OCI-LY7 (cell line): ENCODE measurements at regions not wholly inside any gene's neighbourhood (a gene's known extent, or its start where the extent isn't known, plus 50 kb on each side); places are given as distances from the start of the nearest gene placed in this dataset.

Experiments used
- EZH2phosphoT487 ChIP-seq: fragments of 200-600 bp; sonication (generic); IDR thresholded peaks from 2 replicates; pipeline ENCODE4 v1.6.1; 2018; ENCODE audit warnings: low read depth, borderline replicate concordance, mild to moderate bottlenecking, mixed run types, antibody characterized with exemption, low read length, moderate library complexity, mixed read lengths
- TF ChIP-seq, protein P1 (sequence below): fragments of 200-600 bp; sonication (generic); conservative IDR thresholded peaks from 2 replicates; pipeline ENCODE4 v1.5.1; 2014; ENCODE audit warnings: mild to moderate bottlenecking, antibody characterized with exemption, low read length, moderate library complexity, mixed read lengths

DNA sequence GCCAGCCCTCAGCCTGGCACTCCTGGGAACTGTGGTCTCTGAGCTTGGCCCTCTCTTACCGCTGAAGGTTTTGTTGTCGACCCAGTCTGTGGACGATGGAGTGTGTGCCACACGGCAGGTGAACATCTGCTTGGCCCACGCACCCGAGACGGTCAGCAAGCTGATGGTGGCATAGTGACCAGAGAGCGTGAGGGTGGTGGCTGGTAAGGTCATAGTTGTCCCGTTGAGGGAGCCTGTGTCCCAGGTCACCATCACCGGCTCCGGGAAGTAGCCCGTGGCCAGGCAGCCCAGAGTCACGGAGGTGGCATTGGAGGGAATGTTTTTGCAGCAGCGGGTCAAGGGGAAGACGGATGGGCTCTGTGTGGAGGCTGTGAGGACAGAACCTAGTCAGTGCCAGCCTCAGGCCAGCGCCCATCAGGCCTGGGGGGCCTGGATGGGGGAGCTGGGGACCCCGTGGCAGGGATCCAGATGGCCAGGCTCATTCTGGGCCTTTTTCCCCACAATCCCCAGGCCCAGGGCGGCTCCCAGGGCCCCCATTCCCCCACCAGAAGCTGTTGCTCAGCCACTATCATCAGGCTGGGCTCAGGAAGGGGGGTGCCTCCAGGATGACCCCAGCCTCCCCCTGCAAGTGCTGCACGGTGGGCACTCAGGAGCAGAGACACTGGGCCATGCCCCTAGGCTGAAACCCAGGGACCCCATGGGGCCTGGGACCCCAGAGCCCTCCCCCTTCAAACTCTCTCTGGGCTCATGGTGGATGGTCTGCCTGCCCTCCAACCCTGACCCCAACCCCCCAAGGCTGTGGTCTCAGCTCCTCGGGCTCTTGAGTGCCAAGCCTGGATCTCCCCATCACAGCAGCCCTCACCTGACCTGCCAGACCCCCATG lies 75.2 kb downstream of the TMEM121 start:
- TF ChIP-seq EZH2phosphoT487 = no peak
- TF ChIP-seq, protein P1, sequence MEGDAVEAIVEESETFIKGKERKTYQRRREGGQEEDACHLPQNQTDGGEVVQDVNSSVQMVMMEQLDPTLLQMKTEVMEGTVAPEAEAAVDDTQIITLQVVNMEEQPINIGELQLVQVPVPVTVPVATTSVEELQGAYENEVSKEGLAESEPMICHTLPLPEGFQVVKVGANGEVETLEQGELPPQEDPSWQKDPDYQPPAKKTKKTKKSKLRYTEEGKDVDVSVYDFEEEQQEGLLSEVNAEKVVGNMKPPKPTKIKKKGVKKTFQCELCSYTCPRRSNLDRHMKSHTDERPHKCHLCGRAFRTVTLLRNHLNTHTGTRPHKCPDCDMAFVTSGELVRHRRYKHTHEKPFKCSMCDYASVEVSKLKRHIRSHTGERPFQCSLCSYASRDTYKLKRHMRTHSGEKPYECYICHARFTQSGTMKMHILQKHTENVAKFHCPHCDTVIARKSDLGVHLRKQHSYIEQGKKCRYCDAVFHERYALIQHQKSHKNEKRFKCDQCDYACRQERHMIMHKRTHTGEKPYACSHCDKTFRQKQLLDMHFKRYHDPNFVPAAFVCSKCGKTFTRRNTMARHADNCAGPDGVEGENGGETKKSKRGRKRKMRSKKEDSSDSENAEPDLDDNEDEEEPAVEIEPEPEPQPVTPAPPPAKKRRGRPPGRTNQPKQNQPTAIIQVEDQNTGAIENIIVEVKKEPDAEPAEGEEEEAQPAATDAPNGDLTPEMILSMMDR = no peak
